ENCODE measurements at regions not wholly inside any gene's neighbourhood (a gene's known extent, or its start where the extent isn't known, plus 50 kb on each side); places are given as distances from the start of the nearest gene placed in this dataset.

DNA sequence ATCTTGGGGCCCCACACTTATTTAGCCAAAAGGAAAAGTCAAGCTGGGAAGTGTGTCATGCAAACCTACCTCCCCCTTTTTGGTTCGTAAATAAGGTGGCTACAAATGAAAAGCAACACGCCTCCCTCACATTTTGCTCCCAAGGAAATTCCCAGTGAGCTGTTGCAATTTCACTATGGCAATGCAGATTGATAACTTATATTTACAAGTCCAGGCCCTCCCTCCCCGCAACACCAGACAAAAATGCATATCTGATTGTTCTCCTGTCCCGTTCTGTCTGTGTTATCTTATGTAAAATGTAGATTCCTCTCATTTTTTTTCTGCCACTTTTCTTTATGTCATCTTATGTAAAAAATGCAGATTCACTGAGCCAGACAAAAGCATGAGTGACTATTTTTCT, 1305.3 kb downstream of the SLITRK5 start:
- TF ChIP-seq CTCF (IDR thresholded peaks at IDR 0.05 in 2 of 3, conservative IDR thresholded peaks at IDR 0.05 in 1 of 3; ENCODE audit: borderline replicate concordance in 1 of 3, insufficient read depth in 1 of 3, low read depth in 2 of 3, low read length in 2 of 3) (no peak), POLR2AphosphoS5 (IDR thresholded peaks at IDR 0.05; ENCODE audit: low read depth, low read length) (no peak), POLR2A (IDR thresholded peaks at IDR 0.05; ENCODE audit: borderline replicate concordance, extremely low read depth, insufficient read depth, insufficient read length) (no peak), ATF3 (IDR thresholded peaks at IDR 0.05) (no peak), FOSL1 (IDR thresholded peaks at IDR 0.05; ENCODE audit: low read depth) (no peak), YY1 (IDR thresholded peaks at IDR 0.05; ENCODE audit: extremely low read depth, insufficient replicate concordance, low read depth, low read length) (no peak), EZH2phosphoT487 (IDR thresholded peaks at IDR 0.05; ENCODE audit: borderline replicate concordance) (no peak)

All from HCT116 (cell line).